Inflammatory macrophage treated with lipopolysaccharide for 1 hour (primary cell): ENCODE measurements at regions not wholly inside any gene's neighbourhood (a gene's known extent, or its start where the extent isn't known, plus 50 kb on each side); places are given as distances from the start of the nearest gene placed in this dataset.
"Not testable (repeated sequence)": the region's sequence is repeated elsewhere in the genome, so short reads cannot be mapped to it uniquely, and the experiment has no call there.

Experiments used
- DNase-seq, 2 donors: peaks; one replicate each; pipeline ENCODE4 v3.0.0-alpha.2; 2020 to 2022

- DNase-seq = not testable (repeated sequence)
Measured at GRCh38 chr22:16090991-16091390, 401.2 kb downstream of the POTEH start.

DNA sequence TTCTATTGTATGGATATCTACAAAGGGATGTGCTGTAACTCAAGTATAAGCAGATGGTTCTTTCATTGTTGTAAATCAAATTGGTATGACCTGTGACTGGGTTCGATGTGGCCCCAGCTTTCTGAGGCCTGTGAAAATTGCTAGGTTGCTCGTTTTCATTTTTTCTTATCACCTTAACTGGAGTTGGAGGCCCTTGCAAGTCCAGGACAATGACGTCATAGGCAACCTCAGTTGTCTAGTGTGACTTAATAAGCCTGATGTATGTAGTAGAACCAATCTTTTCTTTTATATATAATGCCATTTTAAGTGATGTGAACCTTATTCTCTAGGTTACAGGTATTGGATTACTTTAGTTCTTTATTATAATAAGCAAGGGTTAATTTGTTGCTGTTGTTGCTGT is 415.3 kb downstream of the POTEH start:
- not testable (repeated sequence) for DNase-seq

- not testable (repeated sequence) for DNase-seq
Measured at GRCh38 chr22:16131456-16131855, 441.6 kb downstream of the POTEH start.

- DNase-seq = no peak
Measured at GRCh38 chr22:16131918-16132317, 442.1 kb downstream of the POTEH start.

DNA sequence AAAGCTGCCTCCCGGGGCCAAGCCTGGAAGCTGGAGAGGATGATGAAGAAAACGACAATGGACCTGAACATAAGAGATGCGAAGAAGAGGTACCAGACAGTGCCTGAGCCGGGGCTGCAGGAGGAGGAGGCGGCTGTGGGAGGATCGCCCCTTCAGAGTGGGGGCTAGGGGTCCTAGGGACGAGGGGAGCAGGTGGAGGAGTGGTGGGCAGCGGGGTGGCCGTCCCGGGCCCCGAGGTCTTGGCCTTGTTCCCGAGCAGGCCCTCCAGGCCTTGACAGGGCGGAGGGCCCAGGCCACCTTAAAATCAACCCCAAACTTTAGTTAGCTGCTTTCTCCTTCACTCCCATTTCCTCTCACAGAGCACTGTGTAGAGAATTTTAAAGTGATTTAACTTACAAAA is 442.8 kb downstream of the POTEH start:
- DNase-seq = not testable (repeated sequence)

DNA sequence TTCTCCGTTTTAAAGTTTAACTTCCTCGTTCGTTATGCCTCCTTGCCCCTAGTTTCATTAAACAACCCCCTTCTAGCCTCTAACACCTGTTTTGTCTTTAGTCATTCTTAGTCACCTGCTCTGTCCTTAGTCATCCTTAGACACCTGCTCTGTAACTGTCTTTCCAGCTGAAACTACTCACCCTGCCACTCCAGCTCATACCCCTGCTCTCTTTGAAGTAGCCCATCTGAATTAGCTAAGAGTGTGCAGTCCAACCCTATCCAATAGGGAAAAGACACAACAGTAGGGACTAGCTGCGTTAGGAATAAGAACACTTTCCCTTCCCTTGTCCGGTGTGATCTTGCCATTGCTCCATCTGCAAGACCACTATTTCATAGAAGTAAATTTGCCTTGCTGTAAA is 446.5 kb downstream of the CCT8L2 start:
- not testable (repeated sequence) for DNase-seq

DNA sequence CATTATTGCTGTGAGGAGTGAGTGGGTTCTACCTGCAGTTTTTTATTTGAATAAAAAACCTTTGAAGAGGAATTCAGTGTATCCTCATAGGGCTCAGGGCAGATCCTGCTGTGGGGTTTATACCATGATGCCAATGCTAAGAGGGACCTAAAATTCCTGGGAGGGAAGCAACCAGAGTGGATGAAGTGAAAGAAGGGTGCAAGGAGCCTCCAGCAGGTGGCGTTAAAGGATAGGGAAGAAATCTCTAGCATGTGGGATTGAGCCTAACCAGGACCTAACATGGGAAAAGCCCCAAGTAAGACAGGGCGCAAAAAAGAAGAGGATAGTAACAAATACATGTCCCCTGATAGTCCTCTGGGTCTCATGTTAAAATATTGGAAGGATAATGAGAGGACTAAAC is 445.7 kb downstream of the CCT8L2 start:
- peak in 1 of 2 donors; percentile 1 for DNase-seq

DNA sequence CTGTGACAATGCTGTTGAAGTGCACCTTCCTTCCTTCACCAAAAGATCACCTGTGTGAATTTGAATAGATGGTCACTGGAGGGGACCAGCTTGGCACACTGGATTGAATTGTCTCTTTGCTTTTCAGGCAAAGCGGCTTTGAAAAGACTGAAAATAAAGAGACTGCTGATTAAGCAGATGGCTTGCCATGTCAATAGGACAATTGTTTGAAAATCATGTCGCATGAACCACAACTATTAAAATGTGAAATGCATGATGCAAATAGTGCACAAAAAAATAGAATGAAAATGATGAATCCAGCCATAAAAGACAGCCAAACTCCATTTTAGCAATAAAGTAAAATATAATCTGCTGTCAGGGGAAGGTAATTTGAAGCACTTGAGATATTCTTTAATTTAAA is 415.3 kb downstream of the CCT8L2 start:
- not testable (repeated sequence) for DNase-seq

- not testable (repeated sequence) for DNase-seq
Measured at GRCh38 chr22:16183864-16184263, 408.7 kb downstream of the CCT8L2 start.
